Astrocyte (in vitro differentiated cells and primary cell): ENCODE measurements at regions not wholly inside any gene's neighbourhood (a gene's known extent, or its start where the extent isn't known, plus 50 kb on each side); places are given as distances from the start of the nearest gene placed in this dataset.

Experiments
- DNase-seq: peaks from one replicate; pipeline ENCODE4 v3.0.0-alpha.2; 2010; ENCODE audit warnings: low read depth
- FAIRE-seq: peaks from 2 replicates; lab custom pipeline; 2011; peaks lifted over from hg19 to GRCh38; lab: Jason Lieb, UNC
- H2AFZ ChIP-seq: 2 replicates; pipeline ENCODE4 v1.6.0; 2012; ENCODE audit warnings: low read depth, low read length, inconsistent platforms
- H3K27ac ChIP-seq: 2 replicates; pipeline ENCODE4 v1.5.1; 2011; ENCODE audit warnings: low read depth, low read length, inconsistent platforms
- H3K27me3 ChIP-seq: 2 replicates; pipeline ENCODE4 v1.6.0; 2011; ENCODE audit warnings: low read length, inconsistent platforms; ENCODE audit not compliant: insufficient read depth
- H3K36me3 ChIP-seq: 2 replicates; pipeline ENCODE4 v1.5.1; 2011; ENCODE audit warnings: low read length, inconsistent platforms; ENCODE audit not compliant: insufficient read depth
- H3K4me1 ChIP-seq: 2 replicates; pipeline ENCODE4 v1.5.1; 2011; ENCODE audit warnings: low read length, inconsistent platforms; ENCODE audit not compliant: insufficient read depth
- H3K4me2 ChIP-seq: 2 replicates; pipeline ENCODE4 v1.6.0; 2012; ENCODE audit warnings: low read length, inconsistent platforms
- H3K4me3 ChIP-seq: 2 replicates; pipeline ENCODE4 v1.5.1; 2011; ENCODE audit warnings: low read depth, mild to moderate bottlenecking, low read length, inconsistent platforms; ENCODE audit not compliant: insufficient read depth
- H3K79me2 ChIP-seq: 2 replicates; pipeline ENCODE4 v1.6.0; 2012; ENCODE audit warnings: mild to moderate bottlenecking, low read length, inconsistent platforms; ENCODE audit not compliant: insufficient read depth
- H3K9ac ChIP-seq: 2 replicates; pipeline ENCODE4 v1.6.0; 2012; ENCODE audit warnings: mild to moderate bottlenecking, low read length, inconsistent platforms
- H3K9me3 ChIP-seq: 2 replicates; pipeline ENCODE4 v1.5.1; 2012; ENCODE audit warnings: low read depth, mild to moderate bottlenecking, low read length, inconsistent platforms; ENCODE audit not compliant: insufficient read depth
- H4K20me1 ChIP-seq: 2 replicates; pipeline ENCODE4 v1.6.0; 2012; ENCODE audit warnings: low read length, inconsistent platforms; ENCODE audit not compliant: insufficient read depth
- H3K27ac Mint-ChIP-seq: one replicate; pipeline ENCODE4 v1.8.0; 2021; ENCODE audit warnings: mild to moderate bottlenecking, mixed read lengths; ENCODE audit not compliant: unreplicated experiment
- H3K27me3 Mint-ChIP-seq: one replicate; pipeline ENCODE4 v1.8.0; 2021; ENCODE audit warnings: low read depth, mixed read lengths; ENCODE audit not compliant: unreplicated experiment
- H3K36me3 Mint-ChIP-seq: one replicate; pipeline ENCODE4 v1.8.0; 2021; ENCODE audit warnings: low read depth, mixed read lengths; ENCODE audit not compliant: unreplicated experiment
- H3K4me1 Mint-ChIP-seq: one replicate; pipeline ENCODE4 v1.8.0; 2021; ENCODE audit warnings: low read depth, mixed read lengths; ENCODE audit not compliant: unreplicated experiment
- H3K4me3 Mint-ChIP-seq: one replicate; pipeline ENCODE4 v1.8.0; 2021; ENCODE audit warnings: mild to moderate bottlenecking, moderate library complexity, mixed read lengths; ENCODE audit not compliant: unreplicated experiment
- H3K9me3 Mint-ChIP-seq: one replicate; pipeline ENCODE4 v1.8.0; 2021; ENCODE audit warnings: mild to moderate bottlenecking, mixed read lengths; ENCODE audit not compliant: unreplicated experiment
- EZH2 ChIP-seq: IDR thresholded peaks from 2 replicates; pipeline ENCODE4 v1.6.1; 2012; ENCODE audit warnings: mild to moderate bottlenecking, low read length, inconsistent platforms; ENCODE audit not compliant: insufficient read depth
- TF ChIP-seq, protein P1 (sequence below): IDR thresholded peaks from 2 replicates; pipeline ENCODE4 v1.5.1; 2011; ENCODE audit warnings: low read depth, mild to moderate bottlenecking, inconsistent platforms, low read length, moderate library complexity; ENCODE audit not compliant: insufficient read depth

GRCh38 chr18:78622251-78622906 lies 357.2 kb upstream of the SALL3 start:
- no peak overlapping the region for H3K27ac Mint-ChIP-seq
- H3K36me3 Mint-ChIP-seq: no peaks in the 10 kb centered on the region
- H3K9me3 Mint-ChIP-seq: peaks cover 15% of the 10 kb centered on the region
- Histone ChIP-seq H3K4me2 (no peak overlapping the region), H3K36me3 (no peaks in the 10 kb centered on the region), H3K9me3 (peaks cover 2% of the 10 kb centered on the region), H2AFZ (no peak overlapping the region), H3K27me3 (no peaks in the 10 kb centered on the region), H3K9ac (no peak overlapping the region), H3K4me1 (no peaks in the 10 kb centered on the region), H3K27ac (no peak overlapping the region), H3K79me2 (no peaks in the 10 kb centered on the region), H3K4me3 (no peak overlapping the region), H4K20me1 (no peaks in the 10 kb centered on the region)
- no peaks in the 10 kb centered on the region for H3K27me3 Mint-ChIP-seq
- no peaks in the 10 kb centered on the region for H3K4me1 Mint-ChIP-seq
- H3K4me3 Mint-ChIP-seq: no peak overlapping the region
- DNase-seq (no peak), FAIRE-seq (no peak)
- TF ChIP-seq, protein P1, sequence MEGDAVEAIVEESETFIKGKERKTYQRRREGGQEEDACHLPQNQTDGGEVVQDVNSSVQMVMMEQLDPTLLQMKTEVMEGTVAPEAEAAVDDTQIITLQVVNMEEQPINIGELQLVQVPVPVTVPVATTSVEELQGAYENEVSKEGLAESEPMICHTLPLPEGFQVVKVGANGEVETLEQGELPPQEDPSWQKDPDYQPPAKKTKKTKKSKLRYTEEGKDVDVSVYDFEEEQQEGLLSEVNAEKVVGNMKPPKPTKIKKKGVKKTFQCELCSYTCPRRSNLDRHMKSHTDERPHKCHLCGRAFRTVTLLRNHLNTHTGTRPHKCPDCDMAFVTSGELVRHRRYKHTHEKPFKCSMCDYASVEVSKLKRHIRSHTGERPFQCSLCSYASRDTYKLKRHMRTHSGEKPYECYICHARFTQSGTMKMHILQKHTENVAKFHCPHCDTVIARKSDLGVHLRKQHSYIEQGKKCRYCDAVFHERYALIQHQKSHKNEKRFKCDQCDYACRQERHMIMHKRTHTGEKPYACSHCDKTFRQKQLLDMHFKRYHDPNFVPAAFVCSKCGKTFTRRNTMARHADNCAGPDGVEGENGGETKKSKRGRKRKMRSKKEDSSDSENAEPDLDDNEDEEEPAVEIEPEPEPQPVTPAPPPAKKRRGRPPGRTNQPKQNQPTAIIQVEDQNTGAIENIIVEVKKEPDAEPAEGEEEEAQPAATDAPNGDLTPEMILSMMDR: no peak
- TF ChIP-seq EZH2: no peak

DNA sequence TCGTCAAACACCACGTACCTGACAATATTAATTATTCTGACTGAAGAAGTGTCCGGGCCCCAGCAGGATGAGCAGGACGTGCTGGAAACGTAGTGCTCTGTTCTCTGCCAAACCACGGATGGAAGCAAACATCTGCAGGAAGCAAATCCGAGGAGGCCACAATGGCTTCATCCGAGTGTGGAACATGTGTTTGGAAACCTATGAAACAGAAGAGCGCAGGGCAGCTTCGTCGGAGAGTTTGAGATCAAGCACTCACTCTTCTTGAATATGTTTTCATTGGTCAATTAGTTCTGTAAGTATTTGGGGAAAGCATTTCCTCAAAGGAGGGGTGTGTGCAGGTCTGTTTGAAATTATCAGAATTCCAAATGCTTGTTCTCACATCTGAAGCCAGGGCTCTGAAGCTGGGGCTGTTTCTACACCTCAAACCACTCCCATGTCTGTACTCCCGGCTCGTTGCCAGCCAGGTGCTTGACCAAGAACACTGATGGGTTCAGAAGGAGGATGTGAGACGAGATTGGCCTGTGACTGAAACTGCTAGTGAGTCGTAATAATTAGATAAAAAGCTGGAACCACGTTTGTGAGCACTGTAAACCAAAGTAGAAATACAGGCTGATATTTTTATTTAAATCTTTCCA lies 356.6 kb upstream of the SALL3 start:
- H3K4me2 ChIP-seq: no peak overlapping the region

More for the DNA sequence above, 356.6 kb upstream of the SALL3 start:
- H3K36me3 Mint-ChIP-seq: no peaks in the 10 kb centered on the region
- FAIRE-seq (no peak), DNase-seq (no peak)
- Histone ChIP-seq H3K4me3 (no peak overlapping the region), H3K4me1 (no peaks in the 10 kb centered on the region), H3K27me3 (no peaks in the 10 kb centered on the region), H3K79me2 (no peaks in the 10 kb centered on the region), H3K9ac (no peak overlapping the region), H3K36me3 (no peaks in the 10 kb centered on the region), H2AFZ (no peak overlapping the region), H3K27ac (no peak overlapping the region), H3K9me3 (peaks cover 2% of the 10 kb centered on the region), H4K20me1 (no peaks in the 10 kb centered on the region)
- no peaks in the 10 kb centered on the region for H3K27me3 Mint-ChIP-seq
- H3K4me3 Mint-ChIP-seq: no peak overlapping the region
- H3K4me1 Mint-ChIP-seq: no peaks in the 10 kb centered on the region
- no peak overlapping the region for H3K27ac Mint-ChIP-seq
- H3K9me3 Mint-ChIP-seq: peaks cover 13% of the 10 kb centered on the region
- no peak for TF ChIP-seq EZH2
- TF ChIP-seq, protein P1: no peak
